Activated CD4-positive, CD25-positive, alpha-beta regulatory T cell treated with anti-CD3 and anti-CD28 coated beads, Interleukin-2, amount 50 U/mL, for 24 hours (primary cell): ENCODE measurements at regions not wholly inside any gene's neighbourhood (a gene's known extent, or its start where the extent isn't known, plus 50 kb on each side); places are given as distances from the start of the nearest gene placed in this dataset.

Experiments
- ATAC-seq, 2 donors: fragments of 150-1000 bp; cut with Tn5 transposase; one replicate each; pipeline ENCODE4 v1.10.0; 2021; ENCODE audit warnings: mild to moderate bottlenecking in 1 of 2, moderate library complexity in 1 of 2

GRCh38 chr3:30170681-30171438 is 435.5 kb upstream of the TGFBR2 start:
- no peak for ATAC-seq

GRCh38 chr3:30174357-30174756 is 432.0 kb upstream of the TGFBR2 start:
- ATAC-seq: no peak

GRCh38 chr3:30180310-30181177 is 425.9 kb upstream of the TGFBR2 start:
- no peak for ATAC-seq

GRCh38 chr3:30181178-30181465 is 425.3 kb upstream of the TGFBR2 start:
- ATAC-seq: no peak

GRCh38 chr3:30181581-30181980 is 424.8 kb upstream of the TGFBR2 start:
- ATAC-seq: no peak

GRCh38 chr3:30183421-30183820 is 423.0 kb upstream of the TGFBR2 start:
- no peak for ATAC-seq

GRCh38 chr3:30184091-30184810 is 422.1 kb upstream of the TGFBR2 start:
- ATAC-seq: no peak

- no peak for ATAC-seq
Observed at GRCh38 chr3:30185872-30186271, 420.5 kb upstream of the TGFBR2 start.

- ATAC-seq: no peak
Observed at GRCh38 chr3:30186741-30187219, 419.6 kb upstream of the TGFBR2 start.

- no peak for ATAC-seq
Observed at GRCh38 chr3:30187366-30187765, 419.0 kb upstream of the TGFBR2 start.

- ATAC-seq: no peak
Observed at GRCh38 chr3:30188713-30189112, 417.7 kb upstream of the TGFBR2 start.

- ATAC-seq: no peak
Observed at GRCh38 chr3:30189900-30190299, 416.5 kb upstream of the TGFBR2 start.

GRCh38 chr3:30193625-30194044 is 412.8 kb upstream of the TGFBR2 start:
- no peak for ATAC-seq

GRCh38 chr3:30195352-30195751 is 411.0 kb upstream of the TGFBR2 start:
- no peak for ATAC-seq

GRCh38 chr3:30198162-30198561 is 408.2 kb upstream of the TGFBR2 start:
- no peak for ATAC-seq

GRCh38 chr3:30199096-30199759 is 407.2 kb upstream of the TGFBR2 start:
- no peak for ATAC-seq

- no peak for ATAC-seq
Observed at GRCh38 chr3:30199855-30200254, 406.5 kb upstream of the TGFBR2 start.

GRCh38 chr3:30201715-30202114 is 404.7 kb upstream of the TGFBR2 start:
- no peak for ATAC-seq

- ATAC-seq: no peak
Observed at GRCh38 chr3:30203301-30203700, 403.1 kb upstream of the TGFBR2 start.

GRCh38 chr3:30204126-30204525 is 402.3 kb upstream of the TGFBR2 start:
- ATAC-seq: no peak

- ATAC-seq: no peak
Observed at GRCh38 chr3:30206051-30206450, 400.4 kb upstream of the TGFBR2 start.

- no peak for ATAC-seq
Observed at GRCh38 chr3:30221619-30222018, 384.8 kb upstream of the TGFBR2 start.

- ATAC-seq: no peak
Observed at GRCh38 chr3:30222441-30222840, 384.0 kb upstream of the TGFBR2 start.
